ENCODE measurements at regions not wholly inside any gene's neighbourhood (a gene's known extent, or its start where the extent isn't known, plus 50 kb on each side); places are given as distances from the start of the nearest gene placed in this dataset.

- no peak for TF ChIP-seq CTCF (IDR thresholded peaks at IDR 0.05; ENCODE audit: low read depth, low read length)
- no peak overlapping the region for H3K4me3 ChIP-seq (ENCODE audit: low read depth, low read length)
Observed at GRCh38 chr7:34312624-34313023, 345.4 kb upstream of the NPSR1 start.

- TF ChIP-seq CTCF (IDR thresholded peaks at IDR 0.05; ENCODE audit: low read depth, low read length), result no peak
Observed at GRCh38 chr7:34313289-34313688, 344.7 kb upstream of the NPSR1 start.

GRCh38 chr7:34315032-34315431 is 343.0 kb upstream of the NPSR1 start:
- H3K4me3 ChIP-seq (ENCODE audit: low read depth, low read length), result no peak overlapping the region
- TF ChIP-seq CTCF (IDR thresholded peaks at IDR 0.05; ENCODE audit: low read depth, low read length), result no peak

More at GRCh38 chr7:34313289-34313688, 344.7 kb upstream of the NPSR1 start:
- no peak overlapping the region for H3K4me3 ChIP-seq (ENCODE audit: low read depth, low read length)

- H3K4me3 ChIP-seq (ENCODE audit: low read depth, low read length), result no peak overlapping the region
- no peak for TF ChIP-seq CTCF (IDR thresholded peaks at IDR 0.05; ENCODE audit: low read depth, low read length)
Observed at GRCh38 chr7:34317039-34317438, 341.0 kb upstream of the NPSR1 start.

- H3K4me3 ChIP-seq (ENCODE audit: low read depth, low read length), result no peak overlapping the region
- no peak for TF ChIP-seq CTCF (IDR thresholded peaks at IDR 0.05; ENCODE audit: low read depth, low read length)
Observed at GRCh38 chr7:34320412-34320811, 337.6 kb upstream of the NPSR1 start.

- H3K4me3 ChIP-seq (ENCODE audit: low read depth, low read length), result no peak overlapping the region
- TF ChIP-seq CTCF (IDR thresholded peaks at IDR 0.05; ENCODE audit: low read depth, low read length), result peak; percentile 89
Observed at GRCh38 chr7:34320926-34321661, 336.9 kb upstream of the NPSR1 start.

- TF ChIP-seq CTCF (IDR thresholded peaks at IDR 0.05; ENCODE audit: low read depth, low read length), result no peak
- H3K4me3 ChIP-seq (ENCODE audit: low read depth, low read length), result no peak overlapping the region
Observed at GRCh38 chr7:34322841-34323240, 335.2 kb upstream of the NPSR1 start.

Data from WI38 (cell line).